ENCODE measurements at regions not wholly inside any gene's neighbourhood (a gene's known extent, or its start where the extent isn't known, plus 50 kb on each side); places are given as distances from the start of the nearest gene placed in this dataset.

GRCh38 chr12:31867292-31867691 lies 91.9 kb upstream of the RESF1 start:
- DNase-seq: no peak

DNA sequence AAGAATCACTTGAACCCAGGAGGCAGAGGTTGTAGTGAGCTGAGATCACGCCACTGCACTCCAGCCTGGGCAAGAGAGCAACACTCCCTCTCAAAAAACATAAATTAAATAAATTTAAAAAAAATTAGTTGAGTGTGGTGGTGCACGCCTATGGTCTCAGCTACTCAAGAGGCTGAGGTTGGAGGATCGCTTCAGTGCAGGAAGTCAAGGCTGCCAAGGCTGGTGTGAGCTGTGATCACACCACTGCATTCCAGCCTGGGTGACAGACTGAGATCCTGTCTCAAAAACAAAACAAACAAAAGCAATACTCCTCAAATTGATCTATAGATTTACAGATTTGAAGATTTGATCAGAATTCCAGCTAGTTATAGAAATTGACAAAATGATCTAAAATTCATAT lies 92.7 kb upstream of the RESF1 start:
- no peak for DNase-seq

- DNase-seq: no peak
Observed at GRCh38 chr12:31865023-31865422, 94.2 kb upstream of the RESF1 start.

DNA sequence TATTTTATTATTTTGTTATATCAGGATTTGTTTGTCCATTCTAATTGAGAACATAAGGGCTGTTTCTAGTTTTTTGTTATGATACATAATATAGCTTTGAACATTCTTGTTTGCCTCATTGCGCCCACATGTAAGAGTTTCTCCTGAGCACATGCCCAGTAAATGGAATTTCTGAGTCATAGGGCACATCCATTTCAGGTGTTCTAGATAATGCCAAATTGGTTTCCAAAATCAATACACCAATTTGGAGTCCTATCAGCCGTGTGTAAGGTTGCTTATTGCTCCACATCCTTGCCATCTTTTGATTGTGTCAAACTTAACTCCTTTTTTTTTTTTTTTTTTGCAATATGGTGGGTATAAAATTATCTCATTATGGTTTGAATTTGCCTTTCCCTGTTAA lies 97.9 kb upstream of the RESF1 start:
- no peak for DNase-seq

DNA sequence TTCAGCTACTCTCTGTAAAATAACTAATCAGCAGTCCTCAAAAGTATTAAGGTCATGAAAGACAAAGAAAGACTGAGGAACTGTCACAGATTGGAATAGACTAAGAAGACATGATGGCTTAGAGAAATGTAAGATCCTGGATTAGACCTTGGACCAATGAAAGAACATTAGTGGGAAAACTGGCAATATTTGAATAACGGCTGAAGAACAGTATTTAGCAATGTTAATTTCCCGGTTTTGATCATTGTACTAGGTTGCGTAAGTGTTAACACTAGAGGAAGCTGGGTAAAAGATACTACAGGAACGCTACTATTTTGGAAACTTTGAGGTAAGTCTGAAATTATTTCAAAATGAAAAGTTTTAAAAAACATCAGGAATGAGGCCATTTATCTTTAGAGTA lies 98.8 kb upstream of the RESF1 start:
- DNase-seq: no peak

- no peak for DNase-seq
Observed at GRCh38 chr12:31859232-31859977, 99.8 kb upstream of the RESF1 start.

DNA sequence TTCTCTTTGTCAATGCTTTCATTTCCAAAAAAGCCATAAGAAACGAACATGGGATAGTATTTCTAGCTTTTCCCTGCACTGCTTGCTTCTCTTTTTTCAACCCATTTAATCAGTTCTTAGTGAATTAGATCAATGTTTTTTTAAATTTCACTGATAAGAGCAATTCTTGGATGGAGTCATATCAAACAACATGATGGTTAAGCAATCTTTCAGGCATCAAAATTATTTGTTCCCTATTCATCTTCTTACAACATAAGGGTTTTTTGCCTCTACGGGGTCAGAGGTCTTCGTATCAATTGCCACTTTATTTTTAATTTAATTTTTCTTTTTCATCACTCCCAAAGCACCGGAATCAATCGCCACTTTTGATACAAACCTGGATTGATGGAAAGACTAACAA lies 103.8 kb upstream of the RESF1 start:
- DNase-seq: no peak

DNA sequence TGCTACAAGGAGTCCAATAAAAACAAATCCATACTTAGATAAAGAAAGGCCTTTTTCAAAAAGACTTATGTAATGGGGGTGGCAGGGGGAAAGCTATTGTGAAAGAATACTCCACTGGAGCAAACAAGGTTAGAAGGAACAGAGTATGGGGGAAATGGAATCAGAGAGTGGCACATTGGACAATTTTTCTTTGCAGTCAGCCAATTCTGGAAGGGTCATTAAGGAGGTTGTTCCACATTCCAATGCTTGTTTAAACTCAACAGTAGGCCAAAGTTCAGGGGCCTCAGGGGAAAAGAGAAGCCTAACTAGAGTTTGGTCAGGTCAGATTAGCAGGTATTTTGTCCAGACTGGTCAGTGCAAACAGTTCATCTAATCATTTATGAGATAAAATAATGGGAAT lies 105.2 kb upstream of the RESF1 start:
- no peak for DNase-seq

- DNase-seq: no peak
Observed at GRCh38 chr12:31853520-31853919, 105.7 kb upstream of the RESF1 start.

DNA sequence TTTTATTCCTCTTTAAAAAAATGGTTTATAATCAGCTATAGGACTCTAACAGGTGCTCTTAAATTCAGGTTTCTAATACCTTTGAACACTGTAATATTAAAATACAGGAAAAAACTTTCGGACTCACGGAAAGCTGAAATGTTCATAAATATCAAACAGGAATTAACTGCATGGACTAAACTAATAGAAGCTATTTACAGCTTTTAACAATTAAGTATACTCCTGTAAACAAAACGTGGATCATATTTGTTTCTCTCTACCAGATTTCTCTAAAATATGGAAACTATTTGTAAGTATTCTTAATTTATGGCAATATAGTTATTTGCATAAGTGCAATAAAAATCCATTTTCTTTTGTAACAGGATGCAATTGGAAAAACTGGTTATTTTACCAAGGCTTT lies 108.9 kb upstream of the RESF1 start:
- DNase-seq: no peak

GRCh38 chr12:31849090-31849687 lies 110.0 kb upstream of the RESF1 start:
- peak in 1 of 5 experiments; percentile 36 for DNase-seq

- DNase-seq: no peak
Observed at GRCh38 chr12:31846405-31846804, 112.8 kb upstream of the RESF1 start.

- no peak for DNase-seq
Observed at GRCh38 chr12:31845613-31846322, 113.4 kb upstream of the RESF1 start.

- no peak for DNase-seq
Observed at GRCh38 chr12:31843398-31844095, 114.7 kb upstream of the AMN1 start.

- no peak for DNase-seq
Observed at GRCh38 chr12:31837913-31838312, 109.1 kb upstream of the AMN1 start.

DNA sequence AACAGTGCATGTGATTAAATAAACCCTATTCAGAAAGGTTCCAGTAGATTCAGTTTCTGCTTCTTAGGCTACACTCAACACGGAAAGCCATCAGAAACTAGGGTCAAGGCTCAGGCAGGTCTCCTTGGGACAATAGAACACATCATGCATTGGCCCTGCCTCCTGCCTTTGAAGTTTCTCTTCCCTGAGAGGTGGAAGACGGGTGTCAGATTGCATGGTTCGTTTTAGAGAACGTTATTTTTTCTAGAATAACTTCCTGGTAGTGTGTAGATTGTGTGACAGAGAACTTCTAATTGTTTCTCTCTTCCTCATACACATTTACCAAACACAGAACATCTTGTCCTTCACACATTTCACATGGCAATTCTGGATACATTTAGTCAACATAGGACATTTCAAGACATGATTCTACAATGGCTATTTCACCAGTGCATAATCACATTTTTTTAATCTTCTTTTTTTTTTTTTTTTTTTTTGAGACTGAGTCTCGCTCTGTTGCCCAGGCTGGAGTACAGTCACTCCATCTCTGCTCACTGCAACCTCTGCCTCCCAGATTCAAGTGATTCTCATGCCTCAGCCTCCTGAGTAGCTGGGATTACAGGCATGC lies 106.6 kb upstream of the AMN1 start:
- DNase-seq: no peak

- no peak for DNase-seq
Observed at GRCh38 chr12:31834150-31834549, 105.3 kb upstream of the AMN1 start.

DNA sequence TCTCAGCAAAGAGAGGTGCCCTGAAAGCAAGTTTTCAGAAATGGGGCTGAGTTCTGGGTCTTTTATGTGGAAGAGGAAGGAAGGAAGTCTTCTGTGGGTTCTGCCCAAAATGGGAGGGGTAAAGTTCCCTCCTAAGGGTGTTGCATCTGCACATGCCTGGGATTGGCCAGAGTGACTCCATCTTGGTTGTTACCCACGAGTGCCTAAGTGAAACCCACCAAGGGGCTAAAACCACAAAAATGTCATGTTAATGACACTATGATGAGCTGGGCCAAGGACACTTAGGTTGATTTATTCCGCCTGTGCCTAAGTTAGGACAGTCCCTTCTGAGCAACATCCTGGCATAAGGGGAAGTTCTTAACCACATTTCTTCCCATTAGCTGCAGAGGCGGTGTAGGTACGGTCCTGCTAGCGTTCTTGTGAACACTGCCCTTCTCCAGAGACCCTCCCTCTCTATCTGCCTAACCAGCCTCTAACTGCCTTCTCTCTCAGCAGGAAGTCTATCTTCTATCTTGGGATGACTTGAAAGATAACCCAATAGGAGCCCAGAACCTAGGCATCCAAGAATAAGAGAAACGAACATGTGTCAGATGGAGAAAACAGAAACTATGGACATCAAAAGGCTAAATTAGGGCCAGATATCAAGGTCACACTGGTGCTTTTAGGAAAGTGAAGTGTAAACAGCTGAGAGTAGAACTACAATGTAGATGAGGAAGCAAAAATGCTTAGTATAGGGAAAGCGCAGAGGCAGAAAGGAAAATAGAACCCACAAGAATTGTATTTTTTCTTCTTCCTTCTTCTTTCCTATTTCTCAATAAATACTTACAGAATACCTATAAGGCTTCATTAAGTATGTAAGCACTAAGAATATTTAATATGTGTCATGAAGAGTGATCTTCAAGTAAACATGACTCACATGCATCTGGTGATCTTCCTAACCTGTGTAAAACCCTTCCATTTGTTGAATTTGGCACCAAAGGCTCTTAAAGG lies 104.2 kb upstream of the AMN1 start:
- DNase-seq: peak in 2 of 5 experiments; percentile 46 to 49

- DNase-seq: peak in 1 of 5 experiments; percentile 68
Observed at GRCh38 chr12:31828071-31828470, 99.2 kb upstream of the AMN1 start.

DNA sequence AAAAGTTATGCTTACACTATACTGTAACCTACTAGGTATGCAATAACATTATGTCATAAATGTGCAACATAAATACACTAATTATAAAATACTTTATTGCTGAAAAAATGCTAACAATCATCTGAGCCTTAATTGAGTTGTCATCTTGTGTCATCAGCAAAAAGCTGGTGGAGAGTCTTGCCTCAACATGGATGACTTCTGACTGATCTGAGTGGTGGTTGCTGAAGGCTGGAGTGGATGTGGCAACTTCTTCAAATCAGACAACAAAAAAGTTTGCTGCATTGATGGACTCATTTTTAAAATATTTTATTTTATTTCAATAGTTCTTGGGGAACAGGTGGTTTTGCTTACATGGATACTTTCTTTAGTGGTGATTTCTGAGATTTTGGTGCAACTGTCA lies 93.9 kb upstream of the AMN1 start:
- DNase-seq: no peak

DNA sequence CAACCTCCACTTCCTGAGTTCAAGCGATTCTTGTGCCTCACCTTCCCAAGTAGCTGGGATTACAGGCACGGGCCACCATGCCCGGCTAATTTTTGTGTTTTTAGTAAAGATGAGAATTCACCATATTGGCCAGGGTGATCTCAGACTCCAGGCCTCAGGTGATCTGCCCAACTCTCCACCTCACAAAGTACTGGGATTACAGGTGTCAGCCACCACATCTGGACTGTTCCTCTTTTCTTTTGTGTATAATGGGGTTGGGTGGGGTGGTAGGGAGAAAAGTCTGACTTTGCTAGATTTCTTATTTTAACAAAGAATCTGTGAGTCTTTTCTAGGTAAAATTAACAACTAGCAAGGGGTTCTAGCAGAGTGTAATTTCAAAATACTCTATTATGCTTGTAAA lies 92.7 kb upstream of the AMN1 start:
- DNase-seq: no peak

GRCh38 chr12:31820832-31821231 lies 92.0 kb upstream of the AMN1 start:
- DNase-seq: no peak

Data from T-helper 2 cell (primary cell).